ENCODE measurements at regions not wholly inside any gene's neighbourhood (a gene's known extent, or its start where the extent isn't known, plus 50 kb on each side); places are given as distances from the start of the nearest gene placed in this dataset.

GRCh38 chr10:20713420-20713819 lies 183.7 kb downstream of the NEBL start:
- no peak for TF ChIP-seq POLR2A (IDR thresholded peaks at IDR 0.05; ENCODE audit: low read length)
- no peak for TF ChIP-seq GATA1 (IDR thresholded peaks at IDR 0.05; ENCODE audit: low read depth, low read length)
